ENCODE measurements at regions not wholly inside any gene's neighbourhood (a gene's known extent, or its start where the extent isn't known, plus 50 kb on each side); places are given as distances from the start of the nearest gene placed in this dataset.

DNA sequence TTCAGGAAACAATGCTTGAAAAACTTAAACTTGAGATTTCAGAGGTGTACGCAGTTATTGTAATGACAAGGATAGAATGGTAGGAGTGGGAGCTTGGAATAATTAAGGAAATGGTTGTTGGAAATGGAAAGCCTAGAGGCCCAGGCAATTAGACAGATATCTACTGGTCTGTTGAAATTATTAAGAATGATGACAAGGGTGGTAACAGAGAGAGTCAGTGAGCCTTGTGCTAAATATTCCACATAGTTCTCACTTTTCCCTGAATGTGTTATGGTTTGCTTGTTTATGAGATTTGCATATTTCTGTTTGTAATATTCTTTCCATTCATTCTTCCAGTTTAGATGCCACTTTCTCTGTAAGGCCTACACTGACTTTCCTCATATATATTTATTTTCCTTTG lies 66.0 kb upstream of the ATP2B1 start:
- TF ChIP-seq CTCF (IDR thresholded peaks at IDR 0.05; ENCODE audit: insufficient read depth, low read length, poor library complexity, severe bottlenecking) (no peak), EZH2phosphoT487 (conservative IDR thresholded peaks at IDR 0.05; ENCODE audit: low read length) (no peak)
